H9 (cell line): ENCODE measurements at regions not wholly inside any gene's neighbourhood (a gene's known extent, or its start where the extent isn't known, plus 50 kb on each side); places are given as distances from the start of the nearest gene placed in this dataset.

Experiments
- DNase-seq: peaks from one replicate; pipeline ENCODE4 v3.0.0-alpha.2; 2017
- H2AFZ ChIP-seq: one replicate; pipeline ENCODE4 v1.6.1; 2013; ENCODE audit warnings: mild to moderate bottlenecking, low read length, control low read depth, moderate library complexity
- H2AK5ac ChIP-seq: 2 replicates; pipeline ENCODE4 v1.6.1; 2013; ENCODE audit warnings: low read length, control low read depth, mixed read lengths; ENCODE audit not compliant: insufficient read length
- H2BK120ac ChIP-seq: one replicate; pipeline ENCODE4 v1.6.1; 2013; ENCODE audit warnings: low read depth, mild to moderate bottlenecking, low read length, control low read depth, inconsistent platforms; ENCODE audit not compliant: poor library complexity, severe bottlenecking
- H2BK12ac ChIP-seq: 2 replicates; pipeline ENCODE4 v1.6.1; 2013; ENCODE audit warnings: low read length, control low read depth, mixed read lengths, low read depth; ENCODE audit not compliant: insufficient read length
- H2BK15ac ChIP-seq: 2 replicates; pipeline ENCODE4 v1.6.1; 2013; ENCODE audit warnings: low read depth, low read length, control low read depth
- H2BK20ac ChIP-seq: one replicate; pipeline ENCODE4 v1.6.1; 2013; ENCODE audit warnings: low read depth, mild to moderate bottlenecking, low read length, control low read depth, inconsistent platforms; ENCODE audit not compliant: poor library complexity, severe bottlenecking
- H2BK5ac ChIP-seq: 2 replicates; pipeline ENCODE4 v1.6.1; 2013; ENCODE audit warnings: low read length, control low read depth, mixed read lengths; ENCODE audit not compliant: insufficient read length
- H3K14ac ChIP-seq: 2 replicates; pipeline ENCODE4 v1.6.1; 2013; ENCODE audit warnings: low read length, control low read depth; ENCODE audit not compliant: insufficient read depth
- H3K18ac ChIP-seq: 2 replicates; pipeline ENCODE4 v1.6.1; 2013; ENCODE audit warnings: low read depth, mild to moderate bottlenecking, mixed read lengths, low read length, control low read depth; ENCODE audit not compliant: insufficient read length
- H3K23ac ChIP-seq: 2 replicates; pipeline ENCODE4 v1.6.1; 2013; ENCODE audit warnings: low read length, control low read depth, mixed read lengths, low read depth; ENCODE audit not compliant: insufficient read length
- H3K23me2 ChIP-seq: 2 replicates; pipeline ENCODE4 v1.6.1; 2013; ENCODE audit warnings: low read depth, mild to moderate bottlenecking, mixed read lengths, low read length, control low read depth; ENCODE audit not compliant: insufficient read length, poor library complexity, severe bottlenecking
- H3K27ac ChIP-seq: 2 replicates; pipeline ENCODE4 v1.5.1; 2013; ENCODE audit warnings: low read length, control low read depth, mixed read lengths, low read depth; ENCODE audit not compliant: insufficient read length
- H3K27me3 ChIP-seq: 2 replicates; pipeline ENCODE4 v1.6.1; 2013; ENCODE audit warnings: low read length, control low read depth, inconsistent platforms; ENCODE audit not compliant: insufficient read depth
- H3K4ac ChIP-seq: 2 replicates; pipeline ENCODE4 v1.6.1; 2013; ENCODE audit warnings: low read depth, mild to moderate bottlenecking, control low read depth, inconsistent platforms, low read length, moderate library complexity
- H3K4me1 ChIP-seq: 2 replicates; pipeline ENCODE4 v1.6.1; 2013; ENCODE audit warnings: low read length, control low read depth, inconsistent platforms; ENCODE audit not compliant: insufficient read depth
- H3K4me2 ChIP-seq: 2 replicates; pipeline ENCODE4 v1.6.1; 2013; ENCODE audit warnings: low read length, control low read depth, mixed read lengths; ENCODE audit not compliant: insufficient read length, insufficient read depth
- H3K56ac ChIP-seq: 2 replicates; pipeline ENCODE4 v1.6.1; 2013; ENCODE audit warnings: low read depth, mild to moderate bottlenecking, mixed read lengths, low read length, control low read depth; ENCODE audit not compliant: insufficient read length
- H3K79me1 ChIP-seq: 2 replicates; pipeline ENCODE4 v1.6.1; 2013; ENCODE audit warnings: low read depth, mild to moderate bottlenecking, moderate library complexity, low read length, control low read depth, inconsistent platforms; ENCODE audit not compliant: insufficient read depth, poor library complexity, severe bottlenecking
- H3K79me2 ChIP-seq: 2 replicates; pipeline ENCODE4 v1.6.1; 2013; ENCODE audit warnings: low read length, control low read depth, inconsistent platforms; ENCODE audit not compliant: insufficient read depth
- H3K9ac ChIP-seq: 2 replicates; pipeline ENCODE4 v1.6.1; 2013; ENCODE audit warnings: low read length, control low read depth, mixed read lengths; ENCODE audit not compliant: insufficient read length; ENCODE audit errors: extremely low read depth
- H3K9me3 ChIP-seq: one replicate; pipeline ENCODE4 v1.6.1; 2013; ENCODE audit warnings: low read depth, low read length, inconsistent platforms; ENCODE audit not compliant: control insufficient read depth
- H3T11ph ChIP-seq: one replicate; pipeline ENCODE4 v1.6.1; 2013; ENCODE audit warnings: mild to moderate bottlenecking, low read length, control low read depth, inconsistent platforms
- H4K20me1 ChIP-seq: one replicate; pipeline ENCODE4 v1.6.1; 2013; ENCODE audit not compliant: control insufficient read depth, insufficient read length, insufficient read depth
- H4K5ac ChIP-seq: 2 replicates; pipeline ENCODE4 v1.6.1; 2013; ENCODE audit warnings: low read depth, mild to moderate bottlenecking, mixed read lengths, low read length, control low read depth; ENCODE audit not compliant: insufficient read length
- H4K8ac ChIP-seq: replicated peaks from 2 replicates; pipeline ENCODE4 v1.6.1; 2013; ENCODE audit warnings: low read length, control low read depth, mixed read lengths, low read depth; ENCODE audit not compliant: insufficient read length
- H4K91ac ChIP-seq: 2 replicates; pipeline ENCODE4 v1.6.1; 2013; ENCODE audit warnings: low read depth, mild to moderate bottlenecking, moderate library complexity, mixed read lengths, low read length, control low read depth; ENCODE audit not compliant: insufficient read length
- H3K27ac Mint-ChIP-seq, 3 experiments: 2 replicates in 2 of 3; 3 replicates in 1 of 3; pipeline ENCODE4 v1.8.0; 2020 to 2021; ENCODE audit warnings: mixed read lengths in 3 of 3, mild to moderate bottlenecking in 1 of 3, moderate library complexity in 1 of 3
- H3K27me3 Mint-ChIP-seq: 2 replicates; pipeline ENCODE4 v1.8.0; 2021; ENCODE audit warnings: low read depth, mild to moderate bottlenecking, moderate library complexity, mixed read lengths
- H3K36me3 Mint-ChIP-seq, 3 experiments: 2 replicates in 2 of 3; 3 replicates in 1 of 3; pipeline ENCODE4 v1.8.0; 2020 to 2021; ENCODE audit warnings: low read depth in 3 of 3, mixed read lengths in 3 of 3; ENCODE audit not compliant: insufficient read depth in 1 of 3
- H3K4me1 Mint-ChIP-seq, 2 experiments: 2 replicates each; pipeline ENCODE4 v1.8.0; 2020; ENCODE audit warnings: mixed read lengths in 2 of 2
- H3K4me3 Mint-ChIP-seq, 2 experiments: 2 replicates in 1 of 2; 3 replicates in 1 of 2; pipeline ENCODE4 v1.8.0; 2020 to 2021; ENCODE audit warnings: mild to moderate bottlenecking in 2 of 2, mixed read lengths in 2 of 2, moderate library complexity in 1 of 2
- H3K9me3 Mint-ChIP-seq, 2 experiments: 2 replicates in 1 of 2; 3 replicates in 1 of 2; pipeline ENCODE4 v1.8.0; 2020; ENCODE audit warnings: mild to moderate bottlenecking in 2 of 2, mixed read lengths in 2 of 2, moderate library complexity in 1 of 2
- CTCF ChIP-seq: fragments of 200-600 bp; sonication (generic); conservative IDR thresholded peaks from 3 replicates; pipeline ENCODE4 v1.8.0; 2021; ENCODE audit warnings: antibody characterized with exemption, mild to moderate bottlenecking
- WGBS: extraction: QIAGEN DNeasy Blood & Tissue Kit; methylation state at CpG from one replicate; pipeline ENCODE4 v1.1.7; 2013; ENCODE audit warnings: missing lambda C conversion rate, low lambda C conversion rate, mixed read lengths; ENCODE audit not compliant: insufficient read length; ENCODE audit errors: extremely low coverage; 5-methylcytosine and 5-hydroxymethylcytosine counted together

GRCh38 chr10:80949785-80950184, 412.1 kb downstream of the SH2D4B start:
- H3K4me1 ChIP-seq: peaks cover 4% of the 10 kb centered on the region; the same call in 1 of the 2 replicates
- TF ChIP-seq CTCF: no peak
- no peak overlapping the region for H3K27ac ChIP-seq
- no peak overlapping the region for H3K9ac ChIP-seq
- peaks cover 0 to 4% (median 4%) of the 10 kb centered on the region in 3 experiments; a peak in 3 of 7 replicates for H3K36me3 Mint-ChIP-seq
- no peaks in the 10 kb centered on the region for H4K20me1 ChIP-seq
- H3T11ph ChIP-seq: no peak overlapping the region
- no peak overlapping the region for H2BK12ac ChIP-seq
- no peak overlapping the region for H2BK5ac ChIP-seq
- no peaks in the 10 kb centered on the region for H3K79me2 ChIP-seq
- H3K14ac ChIP-seq: no peak overlapping the region
- H3K79me1 ChIP-seq: no peaks in the 10 kb centered on the region
- DNase-seq: no peak
- H2BK15ac ChIP-seq: no peak overlapping the region
- H2BK20ac ChIP-seq: no peak overlapping the region
- no peaks in the 10 kb centered on the region for H3K9me3 ChIP-seq
- no peaks in the 10 kb centered on the region for H3K23me2 ChIP-seq
- H2AK5ac ChIP-seq: no peak overlapping the region
- H3K23ac ChIP-seq: no peak overlapping the region
- WGBS: no CpG with 5 or more reads among the region's 5 CpGs
- no peaks in the 10 kb centered on the region for H3K27me3 ChIP-seq
- peaks cover 0 to 11% of the 10 kb centered on the region in 2 experiments; a peak in 4 of 5 replicates for H3K9me3 Mint-ChIP-seq
- H3K4ac ChIP-seq: no peak overlapping the region
- H2BK120ac ChIP-seq: no peak overlapping the region
- no peak overlapping the region for H4K91ac ChIP-seq
- H3K18ac ChIP-seq: no peak overlapping the region
- H4K5ac ChIP-seq: no peak overlapping the region
- no peak overlapping the region for H3K56ac ChIP-seq
- H3K27ac Mint-ChIP-seq: no peak overlapping the region; a peak in 1 of 7 replicates
- H2AFZ ChIP-seq: no peak overlapping the region
- H3K4me1 Mint-ChIP-seq: peaks cover 18 to 27% of the 10 kb centered on the region in 2 experiments
- no peaks in the 10 kb centered on the region; the same call in 1 of the 2 replicates for H3K27me3 Mint-ChIP-seq
- no peak overlapping the region for H3K4me2 ChIP-seq
- H3K4me3 Mint-ChIP-seq: no peak overlapping the region
- no peak overlapping the region for H4K8ac ChIP-seq
